OCI-LY1 (cell line): ENCODE measurements at regions not wholly inside any gene's neighbourhood (a gene's known extent, or its start where the extent isn't known, plus 50 kb on each side); places are given as distances from the start of the nearest gene placed in this dataset.

Source experiments
- CTCF ChIP-seq: fragments of 200-600 bp; sonication (generic), shearing (Covaris generic); IDR thresholded peaks from 2 replicates; pipeline ENCODE4 v1.5.1; 2017; ENCODE audit warnings: mild to moderate bottlenecking, antibody characterized with exemption, low read length, moderate library complexity, mixed read lengths
- EZH2 ChIP-seq: fragments of 200-600 bp; sonication (generic), shearing (Covaris generic); IDR thresholded peaks from 2 replicates; pipeline ENCODE4 v1.8.0; 2017; ENCODE audit warnings: borderline replicate concordance, mixed run types, mild to moderate bottlenecking, antibody characterized with exemption, low read length, moderate library complexity, mixed read lengths

- TF ChIP-seq CTCF (no peak), EZH2 (no peak)
These were observed 307.8 kb downstream of the GPAM start for GRCh38 chr10:111875725-111876124.
